SK-N-SH treated with all-trans-retinoic acid at 6 μM for 48 hours (cell line): ENCODE measurements at regions not wholly inside any gene's neighbourhood (a gene's known extent, or its start where the extent isn't known, plus 50 kb on each side); places are given as distances from the start of the nearest gene placed in this dataset.

ENCODE experiments used
- ISL1 ChIP-seq: fragments of 250-450 bp; sonication (Bioruptor Pico); IDR thresholded peaks from 2 replicates; pipeline ENCODE4 v2.1.2; 2022; ENCODE audit warnings: mild to moderate bottlenecking, moderate library complexity
- ZFP3 ChIP-seq: fragments of 250-450 bp; sonication (Bioruptor Pico); IDR thresholded peaks from 2 replicates; pipeline ENCODE4 v1.5.0; 2020; ENCODE audit warnings: mild to moderate bottlenecking, moderate library complexity
- ZNF70 ChIP-seq: fragments of 450-650 bp; formaldehyde crosslinking; IDR thresholded peaks from 2 replicates; pipeline ENCODE4 v1.5.0; 2020; ENCODE audit warnings: mild to moderate bottlenecking, moderate library complexity
- TF ChIP-seq, protein P1 (sequence below): fragments of 250-450 bp; sonication (Bioruptor Pico); IDR thresholded peaks from 2 replicates; pipeline ENCODE4 v1.8.0; 2020; ENCODE audit warnings: mild to moderate bottlenecking, moderate library complexity, borderline replicate concordance

DNA sequence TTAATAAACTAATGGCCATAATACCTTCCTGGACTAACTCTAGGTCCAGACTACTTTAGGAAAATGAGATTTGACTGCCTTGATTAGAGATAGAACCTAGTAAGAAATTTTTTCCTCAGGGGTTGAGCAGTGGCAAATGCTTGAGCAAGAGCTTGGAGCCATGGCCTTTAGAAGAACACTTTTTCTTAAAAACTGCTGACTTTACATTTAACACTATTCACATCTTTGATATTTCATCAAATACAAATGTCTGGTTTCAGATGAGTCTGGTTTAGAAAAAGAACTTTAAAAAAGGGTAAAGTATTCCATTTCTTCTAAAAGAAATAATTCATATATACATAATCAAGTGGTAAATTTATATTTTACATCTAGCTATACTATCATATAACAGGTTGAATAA, 680.9 kb upstream of the PITX2 start:
- TF ChIP-seq ZFP3 (CRISPR knock-in tag): no peak
- no peak for TF ChIP-seq ZNF70 (CRISPR knock-in tag)
- TF ChIP-seq, protein P1, sequence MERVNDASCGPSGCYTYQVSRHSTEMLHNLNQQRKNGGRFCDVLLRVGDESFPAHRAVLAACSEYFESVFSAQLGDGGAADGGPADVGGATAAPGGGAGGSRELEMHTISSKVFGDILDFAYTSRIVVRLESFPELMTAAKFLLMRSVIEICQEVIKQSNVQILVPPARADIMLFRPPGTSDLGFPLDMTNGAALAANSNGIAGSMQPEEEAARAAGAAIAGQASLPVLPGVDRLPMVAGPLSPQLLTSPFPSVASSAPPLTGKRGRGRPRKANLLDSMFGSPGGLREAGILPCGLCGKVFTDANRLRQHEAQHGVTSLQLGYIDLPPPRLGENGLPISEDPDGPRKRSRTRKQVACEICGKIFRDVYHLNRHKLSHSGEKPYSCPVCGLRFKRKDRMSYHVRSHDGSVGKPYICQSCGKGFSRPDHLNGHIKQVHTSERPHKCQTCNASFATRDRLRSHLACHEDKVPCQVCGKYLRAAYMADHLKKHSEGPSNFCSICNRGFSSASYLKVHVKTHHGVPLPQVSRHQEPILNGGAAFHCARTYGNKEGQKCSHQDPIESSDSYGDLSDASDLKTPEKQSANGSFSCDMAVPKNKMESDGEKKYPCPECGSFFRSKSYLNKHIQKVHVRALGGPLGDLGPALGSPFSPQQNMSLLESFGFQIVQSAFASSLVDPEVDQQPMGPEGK: no peak
- TF ChIP-seq ISL1 (CRISPR knock-in tag): no peak
